ENCODE measurements at regions not wholly inside any gene's neighbourhood (a gene's known extent, or its start where the extent isn't known, plus 50 kb on each side); places are given as distances from the start of the nearest gene placed in this dataset.

DNA sequence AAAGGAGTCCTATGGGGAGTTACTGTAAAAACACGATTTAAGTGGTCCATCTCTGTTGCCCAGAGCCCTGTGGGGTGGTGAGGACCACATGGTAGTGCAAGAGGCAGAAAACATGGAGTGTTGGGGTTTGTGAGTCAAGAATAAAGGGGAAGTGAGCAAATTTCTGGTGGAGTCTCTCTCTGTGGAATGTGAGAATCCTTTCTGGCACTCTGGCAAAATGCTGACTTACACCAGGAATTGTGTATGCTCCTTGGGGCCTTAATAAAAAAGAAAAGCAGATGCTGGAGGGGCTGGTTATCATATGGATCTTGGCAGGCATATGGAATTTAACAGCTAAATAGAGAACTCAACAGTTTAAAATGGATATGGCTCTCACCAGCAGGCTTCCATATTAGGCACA lies 486.0 kb downstream of the TNS3 start:
- TF ChIP-seq, protein P1, sequence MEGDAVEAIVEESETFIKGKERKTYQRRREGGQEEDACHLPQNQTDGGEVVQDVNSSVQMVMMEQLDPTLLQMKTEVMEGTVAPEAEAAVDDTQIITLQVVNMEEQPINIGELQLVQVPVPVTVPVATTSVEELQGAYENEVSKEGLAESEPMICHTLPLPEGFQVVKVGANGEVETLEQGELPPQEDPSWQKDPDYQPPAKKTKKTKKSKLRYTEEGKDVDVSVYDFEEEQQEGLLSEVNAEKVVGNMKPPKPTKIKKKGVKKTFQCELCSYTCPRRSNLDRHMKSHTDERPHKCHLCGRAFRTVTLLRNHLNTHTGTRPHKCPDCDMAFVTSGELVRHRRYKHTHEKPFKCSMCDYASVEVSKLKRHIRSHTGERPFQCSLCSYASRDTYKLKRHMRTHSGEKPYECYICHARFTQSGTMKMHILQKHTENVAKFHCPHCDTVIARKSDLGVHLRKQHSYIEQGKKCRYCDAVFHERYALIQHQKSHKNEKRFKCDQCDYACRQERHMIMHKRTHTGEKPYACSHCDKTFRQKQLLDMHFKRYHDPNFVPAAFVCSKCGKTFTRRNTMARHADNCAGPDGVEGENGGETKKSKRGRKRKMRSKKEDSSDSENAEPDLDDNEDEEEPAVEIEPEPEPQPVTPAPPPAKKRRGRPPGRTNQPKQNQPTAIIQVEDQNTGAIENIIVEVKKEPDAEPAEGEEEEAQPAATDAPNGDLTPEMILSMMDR (conservative IDR thresholded peaks at IDR 0.05; ENCODE audit: low read depth, low read length), result no peak
- TF ChIP-seq RAD21 (IDR thresholded peaks at IDR 0.05; ENCODE audit: low read length) (no peak), POLR2A (IDR thresholded peaks at IDR 0.05; ENCODE audit: low read depth, low read length) (no peak), SMC3 (IDR thresholded peaks at IDR 0.05; ENCODE audit: low read depth, low read length) (no peak), BHLHE40 (IDR thresholded peaks at IDR 0.05; ENCODE audit: low read depth, low read length) (no peak), FOS (IDR thresholded peaks at IDR 0.05; ENCODE audit: low read depth, low read length) (no peak), NFE2L2 (IDR thresholded peaks at IDR 0.05; ENCODE audit: low read depth, low read length) (no peak), CEBPB (IDR thresholded peaks at IDR 0.05; ENCODE audit: low read depth, low read length) (no peak), MXI1 (IDR thresholded peaks at IDR 0.05; ENCODE audit: borderline replicate concordance, low read depth, low read length) (no peak)
- TF ChIP-seq, protein P2, sequence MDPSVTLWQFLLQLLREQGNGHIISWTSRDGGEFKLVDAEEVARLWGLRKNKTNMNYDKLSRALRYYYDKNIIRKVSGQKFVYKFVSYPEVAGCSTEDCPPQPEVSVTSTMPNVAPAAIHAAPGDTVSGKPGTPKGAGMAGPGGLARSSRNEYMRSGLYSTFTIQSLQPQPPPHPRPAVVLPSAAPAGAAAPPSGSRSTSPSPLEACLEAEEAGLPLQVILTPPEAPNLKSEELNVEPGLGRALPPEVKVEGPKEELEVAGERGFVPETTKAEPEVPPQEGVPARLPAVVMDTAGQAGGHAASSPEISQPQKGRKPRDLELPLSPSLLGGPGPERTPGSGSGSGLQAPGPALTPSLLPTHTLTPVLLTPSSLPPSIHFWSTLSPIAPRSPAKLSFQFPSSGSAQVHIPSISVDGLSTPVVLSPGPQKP (IDR thresholded peaks at IDR 0.05; ENCODE audit: borderline replicate concordance, low read depth, low read length), result no peak

Measured in IMR-90 (cell line).